HuH-7 (cell line): ENCODE measurements at regions not wholly inside any gene's neighbourhood (a gene's known extent, or its start where the extent isn't known, plus 50 kb on each side); places are given as distances from the start of the nearest gene placed in this dataset.

Source experiments
- DNase-seq: peaks from one replicate; pipeline ENCODE4 v3.0.0; 2011; ENCODE audit warnings: low spot score

DNA sequence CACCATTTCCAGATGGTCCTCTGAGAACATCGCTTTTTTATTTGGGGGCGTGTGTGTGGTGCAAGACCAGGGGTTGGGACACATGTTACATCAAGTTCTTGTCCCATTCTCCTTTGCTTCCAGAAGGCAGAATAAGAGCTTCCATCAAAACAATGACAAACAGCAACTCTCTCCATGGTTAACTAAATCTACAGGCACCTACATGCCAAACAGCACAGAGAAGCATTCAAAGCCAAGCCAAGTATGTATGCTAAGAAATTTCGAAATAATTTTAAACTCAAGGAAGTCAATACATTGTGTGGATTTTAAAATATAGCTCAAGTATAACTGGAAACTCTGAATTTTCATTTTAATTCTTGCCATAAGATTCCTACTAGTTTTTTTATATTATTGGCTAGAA is 105.6 kb downstream of the SEC61B start:
- no peak for DNase-seq

GRCh38 chr9:99335280-99335679 is 113.2 kb downstream of the SEC61B start:
- no peak for DNase-seq

DNA sequence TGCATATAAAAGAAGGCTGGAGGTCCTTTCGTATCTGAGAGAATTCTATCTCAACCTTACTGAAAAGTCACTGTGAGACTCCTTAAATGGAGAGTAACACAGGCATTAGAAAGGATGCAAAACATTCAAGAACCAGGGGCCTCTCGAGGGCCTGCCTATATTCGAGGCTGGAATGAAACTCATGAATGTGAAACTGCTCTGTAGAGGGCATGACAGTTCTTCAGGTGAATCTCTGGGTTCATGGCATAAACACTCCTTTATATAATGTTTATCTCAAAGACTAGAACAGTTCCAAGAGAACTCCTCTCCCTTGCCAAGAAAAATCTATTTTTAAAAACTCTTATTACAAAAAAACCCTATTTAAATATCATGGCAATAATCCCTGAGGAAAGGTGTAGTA is 113.9 kb downstream of the SEC61B start:
- DNase-seq = no peak

DNA sequence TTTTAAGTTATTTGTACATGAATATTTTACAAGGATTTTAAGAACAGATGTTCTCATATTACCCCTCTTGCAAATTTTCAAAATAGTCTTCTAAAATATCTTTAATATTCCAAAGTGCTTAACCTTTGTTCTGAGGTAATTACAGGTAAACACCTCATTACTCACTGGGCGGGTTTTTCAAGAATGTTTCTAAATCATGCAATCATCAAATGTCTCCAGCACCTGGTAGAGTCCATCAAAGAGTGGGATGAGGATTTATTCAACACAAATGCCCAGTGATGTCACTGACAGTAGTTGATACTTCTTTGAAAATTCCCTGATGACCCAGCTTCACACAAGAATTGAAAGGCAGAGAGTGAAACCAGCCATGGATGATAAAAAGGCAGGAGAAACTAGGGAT is 114.4 kb downstream of the SEC61B start:
- no peak for DNase-seq

DNA sequence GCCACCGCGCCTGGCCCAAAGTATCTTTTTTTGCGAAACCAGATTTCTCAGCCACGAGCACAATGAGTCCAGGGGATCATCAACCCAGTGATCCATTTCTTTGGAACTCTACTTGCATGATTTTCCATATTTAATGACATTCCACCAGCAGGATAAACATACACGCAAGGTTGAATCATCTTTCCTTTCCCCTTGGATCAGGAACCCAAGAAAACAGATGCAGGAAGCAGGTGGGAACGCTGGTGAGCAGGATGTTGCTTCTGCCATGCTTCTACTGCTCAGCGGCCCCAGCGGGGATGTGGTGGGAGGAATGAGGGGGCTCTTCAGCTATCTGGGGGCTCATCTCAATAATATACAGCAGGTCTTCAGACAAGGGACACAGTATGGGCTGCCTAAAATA is 118.2 kb downstream of the SEC61B start:
- DNase-seq = no peak

- DNase-seq = no peak
Observed at GRCh38 chr9:99341686-99342085, 119.6 kb downstream of the SEC61B start.

DNA sequence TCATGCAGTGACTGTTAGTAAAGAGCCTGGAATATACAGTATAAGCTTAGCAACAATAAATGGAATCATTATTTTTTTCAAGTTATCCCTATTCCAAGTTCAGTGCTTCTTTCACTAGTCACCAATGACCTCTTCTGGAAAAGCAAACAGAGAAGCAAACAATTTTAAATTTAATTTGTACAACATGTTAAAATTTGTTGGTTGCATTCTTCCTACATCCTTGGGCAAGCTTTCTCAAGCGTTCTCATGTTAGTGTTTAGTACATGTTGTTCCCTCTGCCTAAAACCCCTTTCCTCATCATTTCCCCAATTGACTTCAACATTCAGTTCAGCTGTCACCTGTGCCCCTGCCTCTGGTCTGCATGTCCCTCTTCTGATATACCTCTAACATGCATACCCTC is 123.4 kb downstream of the SEC61B start:
- DNase-seq = no peak

DNA sequence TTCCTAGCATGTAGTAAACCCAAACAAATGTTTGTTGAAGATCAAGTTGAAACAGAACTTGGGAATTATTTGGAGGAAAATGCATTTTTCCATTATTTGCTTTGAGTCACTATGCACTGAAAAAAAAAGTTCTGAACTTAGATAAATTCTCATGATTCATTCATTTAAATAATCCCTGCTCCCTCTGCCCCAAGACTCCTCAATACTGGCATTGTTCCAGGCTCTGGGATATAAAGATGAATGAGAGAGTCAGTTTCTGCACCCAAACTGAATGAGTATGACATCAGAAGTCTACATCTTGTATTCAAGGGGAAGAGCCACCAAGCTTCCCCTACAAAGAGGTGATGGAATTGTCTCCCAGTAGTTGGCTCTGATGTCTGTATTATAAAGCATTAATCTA is 123.9 kb downstream of the SEC61B start:
- DNase-seq = no peak

DNA sequence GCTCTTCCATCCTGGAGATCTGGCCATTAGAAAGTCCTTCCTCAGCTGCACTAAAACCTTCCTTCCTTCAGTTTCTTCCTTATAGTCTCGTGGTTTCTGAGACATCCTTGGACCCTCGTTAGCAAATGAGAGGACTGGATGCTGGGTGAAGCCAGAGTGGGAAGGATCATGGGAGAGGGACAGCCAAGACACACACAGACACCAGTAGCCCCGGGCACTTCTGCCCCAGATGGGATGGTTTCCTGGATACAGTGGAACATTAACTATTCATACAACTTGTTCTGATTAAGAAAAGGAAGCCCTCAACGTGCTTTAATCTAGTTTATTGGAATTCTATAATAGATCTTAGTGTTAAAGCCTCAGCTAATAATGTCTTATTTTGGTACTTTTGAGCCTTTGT is 125.5 kb downstream of the SEC61B start:
- no peak for DNase-seq

- no peak for DNase-seq
Observed at GRCh38 chr9:99348289-99348688, 126.2 kb downstream of the SEC61B start.

- DNase-seq = no peak
Observed at GRCh38 chr9:99349870-99350269, 127.8 kb downstream of the SEC61B start.

- no peak for DNase-seq
Observed at GRCh38 chr9:99350461-99350860, 128.4 kb downstream of the SEC61B start.

GRCh38 chr9:99351647-99352046 is 129.6 kb downstream of the SEC61B start:
- no peak for DNase-seq

DNA sequence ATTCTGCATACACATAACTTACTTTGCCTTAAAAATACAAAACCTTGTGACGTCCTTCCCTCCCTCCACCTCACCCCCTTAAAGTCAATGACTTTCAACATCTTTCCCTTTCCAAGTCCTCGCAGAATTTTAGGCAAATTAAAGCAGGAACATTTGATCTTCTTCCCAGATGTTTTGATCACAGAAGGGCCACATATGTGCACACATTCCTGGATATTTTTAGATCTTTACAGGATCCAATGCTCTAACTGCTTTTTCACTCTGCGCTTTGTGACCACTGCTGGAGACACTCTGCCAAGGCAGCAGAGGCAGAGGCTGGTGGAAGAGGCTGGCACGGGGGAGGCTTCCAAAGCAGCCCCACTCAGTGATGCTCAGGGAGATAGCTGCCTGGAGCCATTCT is 130.7 kb downstream of the SEC61B start:
- no peak for DNase-seq

- DNase-seq = no peak
Observed at GRCh38 chr9:99353408-99353807, 131.3 kb downstream of the SEC61B start.

DNA sequence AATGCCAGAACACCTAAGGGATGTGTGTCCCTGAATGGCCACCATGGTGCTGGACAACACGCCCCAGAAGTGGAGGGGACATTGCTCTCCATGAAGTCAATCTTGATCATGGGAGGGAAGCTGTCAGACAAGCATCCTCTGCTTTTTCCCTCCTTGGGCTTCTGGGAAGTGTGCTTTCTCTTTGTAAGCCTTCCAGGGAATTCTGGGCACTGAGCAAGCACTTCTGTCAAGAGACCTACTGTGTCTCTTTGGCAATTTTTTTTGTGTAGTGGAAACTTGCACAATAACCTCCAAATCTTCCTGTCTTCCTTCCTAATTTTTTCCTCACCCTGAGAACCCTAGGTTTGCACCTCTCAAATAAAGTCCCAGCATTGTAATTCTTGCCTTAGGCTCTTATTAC is 132.0 kb downstream of the SEC61B start:
- DNase-seq = no peak

- DNase-seq = no peak
Observed at GRCh38 chr9:99356512-99356971, 134.5 kb downstream of the SEC61B start.

- no peak for DNase-seq
Observed at GRCh38 chr9:99357575-99357974, 135.5 kb downstream of the SEC61B start.

GRCh38 chr9:99358668-99359067 is 136.6 kb downstream of the SEC61B start:
- DNase-seq = no peak

DNA sequence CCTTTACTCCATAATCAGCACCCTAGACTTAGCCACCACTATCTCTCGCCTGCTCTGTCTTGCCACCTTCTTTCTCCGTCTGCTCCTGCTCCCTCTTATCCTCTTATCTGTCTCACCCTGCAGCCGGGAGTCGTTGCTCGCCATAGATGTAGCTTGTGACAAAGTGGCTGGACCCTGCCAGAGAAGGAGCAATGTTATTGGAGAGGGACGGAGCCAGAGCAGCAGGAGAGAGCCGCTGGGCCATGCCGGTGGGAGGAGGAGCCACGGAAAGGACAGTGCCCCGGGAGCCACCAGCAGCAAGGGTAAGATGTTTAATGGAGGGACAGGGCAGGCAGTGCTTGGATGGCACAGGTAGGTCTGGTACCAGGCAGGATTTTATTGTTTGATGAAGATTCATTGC is 137.3 kb downstream of the SEC61B start:
- DNase-seq = no peak

- no peak for DNase-seq
Observed at GRCh38 chr9:99360026-99360425, 137.9 kb downstream of the SEC61B start.

DNA sequence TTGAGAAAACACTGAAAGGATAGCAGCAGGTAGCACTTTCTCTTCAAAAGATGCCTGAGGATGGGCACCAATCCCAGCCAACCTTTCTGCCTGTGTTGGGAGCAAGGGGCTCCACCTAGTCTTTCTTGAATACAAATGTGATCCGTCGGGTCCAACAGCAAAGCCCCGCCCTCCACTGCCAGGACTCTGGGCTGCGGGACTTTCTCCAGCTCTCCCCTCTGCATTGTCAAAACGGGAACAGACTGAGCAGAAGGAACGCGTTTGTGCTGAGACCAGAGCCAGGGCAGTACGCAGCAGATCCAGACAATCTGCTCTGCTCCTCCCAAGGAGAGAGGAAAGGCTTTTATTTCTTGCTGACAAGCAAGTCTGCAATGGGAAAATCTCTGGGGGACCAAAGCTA is 139.7 kb downstream of the SEC61B start:
- DNase-seq = no peak

GRCh38 chr9:99362321-99362720 is 140.2 kb downstream of the SEC61B start:
- DNase-seq = no peak

GRCh38 chr9:99363509-99363908 is 141.4 kb downstream of the SEC61B start:
- DNase-seq = no peak
